Superior temporal gyrus (tissue), 1 donor: ENCODE measurements at regions not wholly inside any gene's neighbourhood (a gene's known extent, or its start where the extent isn't known, plus 50 kb on each side); places are given as distances from the start of the nearest gene placed in this dataset.
"Not testable (repeated sequence)": the region's sequence is repeated elsewhere in the genome, so short reads cannot be mapped to it uniquely, and the experiment has no call there.

Experiments used
- DNase-seq: peaks from one replicate; pipeline ENCODE4 v3.0.0-alpha.2; 2016; ENCODE audit errors: extremely low spot score

DNA sequence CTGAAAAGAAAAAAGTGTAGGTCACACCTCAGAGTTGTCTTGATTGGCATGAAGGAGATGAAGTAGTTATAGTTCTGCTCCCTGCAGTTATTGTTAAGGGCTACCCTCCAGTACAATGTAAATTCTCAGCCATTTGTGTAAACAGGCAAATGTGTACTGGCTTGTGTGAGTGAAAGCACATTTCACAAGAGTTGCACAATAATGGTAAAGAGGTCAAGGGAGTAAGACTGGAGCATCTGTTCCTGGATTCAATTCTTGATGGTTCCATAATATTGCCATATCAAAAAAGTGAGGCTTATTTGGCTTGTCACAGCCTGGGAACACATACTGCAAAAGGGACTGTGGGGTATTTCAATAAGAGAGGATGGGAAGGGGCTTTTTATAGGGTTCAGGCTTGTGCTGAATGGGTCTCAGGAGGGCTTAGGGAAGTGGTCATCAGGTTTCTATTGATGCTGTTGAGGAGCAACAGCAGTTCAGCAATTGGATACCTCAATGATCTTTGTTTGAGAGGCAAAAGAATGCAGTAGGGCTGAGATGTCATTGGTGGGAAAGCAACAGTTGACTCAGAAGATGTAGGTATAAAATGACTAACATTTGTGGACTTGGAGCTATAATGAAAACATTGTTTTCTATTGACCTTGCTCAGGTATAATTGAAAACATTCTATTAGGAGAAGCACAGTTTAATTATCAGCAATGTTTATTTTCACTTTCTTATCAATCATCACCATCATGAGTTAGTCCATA lies 402.6 kb downstream of the BCKDHB start:
- no peak for DNase-seq

DNA sequence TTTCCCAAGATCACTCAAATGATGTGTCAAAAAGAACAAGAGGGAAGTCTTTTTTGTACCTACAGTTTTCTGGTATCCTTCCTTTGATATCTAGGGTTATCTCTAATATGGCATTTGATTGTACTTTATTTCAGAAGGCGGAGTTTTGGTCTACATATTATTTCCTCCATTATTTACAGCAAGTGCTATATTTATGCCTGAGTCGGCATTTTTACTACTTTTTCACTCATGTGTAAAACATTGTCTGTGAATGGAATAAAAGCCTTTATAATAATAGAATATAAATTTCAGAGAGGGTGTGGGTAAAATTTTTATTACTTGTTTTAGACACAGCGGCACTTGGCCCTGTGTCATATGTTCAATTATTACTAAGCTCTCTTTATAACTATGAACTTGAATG lies 398.4 kb downstream of the BCKDHB start:
- no peak for DNase-seq

DNA sequence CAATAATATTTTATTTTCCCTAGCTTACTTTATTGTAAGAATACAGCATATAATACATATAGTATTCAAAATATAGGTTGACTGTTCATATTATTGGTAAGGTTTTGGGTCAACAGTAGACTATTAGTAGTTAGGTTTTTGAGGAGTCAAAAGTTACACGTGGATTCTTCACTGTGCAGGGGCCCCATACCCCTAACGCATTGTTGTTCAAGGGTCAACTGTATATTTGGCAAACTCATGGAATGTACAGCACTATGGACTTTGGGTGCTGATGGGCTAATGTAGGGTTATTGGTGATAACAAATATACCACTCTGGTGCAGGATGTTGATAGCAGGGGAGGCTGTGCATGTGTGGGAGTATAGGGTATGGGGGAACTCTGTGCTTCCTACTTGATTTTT lies 397.2 kb downstream of the BCKDHB start:
- no peak for DNase-seq

DNA sequence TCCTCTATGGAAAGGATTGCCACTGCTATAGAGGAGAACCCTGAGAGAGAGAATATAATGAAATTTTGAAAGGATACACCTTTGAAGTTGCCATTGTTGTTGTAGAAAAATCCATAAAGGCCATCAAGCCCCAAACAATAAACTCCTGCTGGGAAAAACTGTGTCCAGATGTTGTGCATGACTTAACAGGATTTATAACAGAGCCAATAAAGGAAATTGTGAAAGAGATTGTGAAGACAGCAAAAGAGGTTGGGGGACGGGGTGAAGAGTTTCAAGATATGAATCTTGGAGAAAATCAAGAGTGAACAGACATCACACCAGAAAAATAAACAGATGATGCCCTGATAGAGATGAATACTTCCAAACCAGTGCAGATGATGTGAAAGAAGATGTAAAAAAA lies 396.4 kb downstream of the BCKDHB start:
- DNase-seq: no peak

DNA sequence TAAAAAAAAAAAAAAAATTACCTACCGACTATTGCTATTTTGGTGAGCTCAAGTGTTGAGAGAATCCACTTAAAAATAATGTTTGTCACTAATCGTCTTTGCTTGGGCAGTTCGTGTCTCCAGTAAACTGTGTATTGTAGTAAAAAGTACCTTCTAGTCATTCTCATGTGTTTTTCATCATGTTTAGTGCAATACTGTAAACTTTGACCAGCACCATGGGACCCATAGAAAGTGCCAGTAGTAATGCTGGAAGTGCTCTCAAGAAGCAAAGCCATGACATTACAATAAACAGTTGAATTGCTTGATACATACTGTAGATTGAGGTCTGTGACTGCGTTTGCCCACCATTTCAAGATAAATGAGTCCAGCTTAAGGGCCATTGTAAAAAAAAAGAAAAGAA lies 395.2 kb downstream of the BCKDHB start:
- DNase-seq: no peak

DNA sequence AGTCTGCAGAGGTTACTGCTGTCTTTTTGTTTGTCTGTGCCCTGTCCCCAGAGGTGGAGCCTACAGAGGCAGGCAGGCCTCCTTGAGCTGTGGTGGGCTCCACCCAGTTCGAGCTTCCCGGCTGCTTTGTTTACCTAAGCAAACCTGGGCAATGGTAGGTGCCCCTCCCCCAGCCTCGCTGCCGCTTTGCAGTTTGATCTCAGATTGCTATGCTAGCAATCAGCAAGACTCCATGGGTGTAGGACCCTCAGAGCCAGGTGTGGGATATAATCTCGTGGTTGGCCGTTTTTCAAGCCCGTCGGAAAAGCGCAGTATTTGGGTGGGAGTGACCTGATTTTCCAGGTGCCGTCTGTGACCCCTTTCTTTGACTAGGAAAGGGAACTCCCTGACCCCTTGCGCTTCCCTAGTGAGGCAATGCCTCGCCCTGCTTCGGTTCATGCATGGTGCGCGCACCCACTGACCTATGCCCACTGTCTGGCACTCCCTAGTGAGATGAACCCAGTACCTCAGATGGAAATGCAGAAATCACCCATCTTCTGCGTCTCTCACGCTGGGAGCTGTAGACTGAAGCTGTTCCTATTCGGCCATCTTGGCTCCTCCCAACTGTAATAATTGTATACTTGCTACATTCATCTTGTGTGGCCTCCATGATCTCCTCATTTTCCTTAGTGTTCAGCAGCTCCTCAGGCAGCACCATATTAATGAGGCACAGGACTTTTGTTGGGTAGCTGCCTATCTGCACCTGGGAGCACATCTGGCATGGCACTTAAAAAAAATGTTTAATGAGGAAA lies 391.4 kb downstream of the BCKDHB start:
- not testable (repeated sequence) for DNase-seq

DNA sequence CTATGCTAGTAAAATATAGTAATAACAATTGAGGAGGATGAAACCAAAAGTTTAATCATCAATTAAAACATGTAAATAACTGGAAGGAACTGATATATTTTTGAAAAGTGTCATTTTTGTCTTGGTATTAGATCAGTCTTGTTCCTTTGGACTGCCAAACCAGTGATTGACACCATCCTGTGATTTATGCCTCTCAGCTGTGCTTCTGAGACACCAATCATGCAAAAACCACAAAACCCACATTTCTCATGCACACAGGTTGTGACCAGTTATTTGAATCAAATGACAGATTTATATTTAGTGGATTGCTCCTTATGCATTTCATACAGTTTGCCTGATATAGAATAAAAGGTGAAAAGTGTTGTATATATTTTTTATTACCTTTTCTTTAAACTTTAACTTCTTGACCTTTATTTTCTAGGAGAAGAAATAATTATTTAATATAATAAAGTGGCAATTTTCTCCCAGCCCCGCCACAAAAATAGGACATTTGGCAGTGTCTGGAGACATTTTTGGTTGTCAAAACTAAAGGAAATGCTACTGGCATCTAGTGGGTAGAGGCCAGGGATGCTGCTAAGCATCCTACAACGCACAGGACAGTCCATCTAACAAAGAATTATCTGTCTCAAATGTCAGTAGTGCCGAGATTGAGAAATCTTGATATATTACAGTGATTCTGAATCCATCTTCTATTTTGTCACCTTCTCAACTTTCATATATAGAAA lies 383.6 kb downstream of the BCKDHB start:
- DNase-seq: no peak

DNA sequence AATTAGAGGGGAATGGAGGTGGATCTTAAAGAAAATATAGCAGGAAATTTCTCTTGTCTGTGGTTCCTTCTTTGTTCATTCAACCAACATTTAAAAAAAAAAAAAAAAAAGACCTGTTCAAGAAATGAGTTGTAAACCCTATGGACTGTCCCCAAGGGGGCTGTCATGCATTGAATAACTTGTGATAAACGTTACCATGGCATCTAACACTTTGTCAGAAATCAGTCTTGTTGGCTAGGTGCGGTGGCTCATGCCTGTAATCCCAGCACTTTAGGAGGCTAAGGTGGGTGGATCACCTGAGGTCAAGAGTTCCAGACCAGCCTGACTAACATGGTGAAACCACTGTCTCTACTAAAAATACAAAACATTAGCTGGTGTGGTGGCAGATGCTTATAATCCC lies 381.7 kb downstream of the BCKDHB start:
- DNase-seq: no peak

DNA sequence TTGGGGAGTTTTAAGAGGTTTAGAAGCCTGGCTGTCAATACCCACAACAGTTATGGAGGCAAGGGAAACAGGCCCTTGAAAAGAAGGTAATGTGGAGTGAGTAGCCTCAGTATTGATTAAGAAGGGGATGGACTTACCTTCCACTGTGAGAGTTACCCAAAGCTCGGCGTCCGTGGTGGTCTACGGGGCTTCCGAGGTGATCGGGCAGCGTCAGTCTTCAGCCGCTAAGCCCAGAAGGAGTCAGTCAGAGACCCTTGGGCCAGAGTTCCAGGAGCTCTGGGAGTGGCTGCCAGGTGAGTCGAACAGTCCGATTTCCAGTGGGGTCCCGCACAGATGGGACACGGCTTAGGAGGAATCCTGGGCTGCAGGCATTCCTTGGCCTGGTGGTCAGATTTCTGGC lies 379.0 kb downstream of the BCKDHB start:
- DNase-seq: not testable (repeated sequence)

DNA sequence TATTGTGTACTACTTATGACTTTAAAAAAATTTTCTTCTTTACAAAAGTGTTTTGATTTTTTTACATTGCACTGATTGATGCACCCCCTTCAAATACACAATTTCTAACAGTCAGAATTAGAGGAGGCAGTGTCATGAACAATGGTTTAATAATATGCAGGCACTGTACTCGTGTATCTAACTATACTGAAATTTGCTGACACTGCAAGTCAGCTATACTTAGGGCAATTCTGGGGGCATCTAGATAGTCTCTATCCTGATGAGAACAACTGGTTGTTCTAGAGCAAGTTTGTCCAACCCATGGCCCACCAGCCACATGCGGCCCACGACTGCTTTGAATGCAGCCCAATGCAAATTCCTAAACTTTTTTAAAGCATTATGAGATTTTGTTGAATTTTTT lies 375.6 kb downstream of the BCKDHB start:
- no peak for DNase-seq

DNA sequence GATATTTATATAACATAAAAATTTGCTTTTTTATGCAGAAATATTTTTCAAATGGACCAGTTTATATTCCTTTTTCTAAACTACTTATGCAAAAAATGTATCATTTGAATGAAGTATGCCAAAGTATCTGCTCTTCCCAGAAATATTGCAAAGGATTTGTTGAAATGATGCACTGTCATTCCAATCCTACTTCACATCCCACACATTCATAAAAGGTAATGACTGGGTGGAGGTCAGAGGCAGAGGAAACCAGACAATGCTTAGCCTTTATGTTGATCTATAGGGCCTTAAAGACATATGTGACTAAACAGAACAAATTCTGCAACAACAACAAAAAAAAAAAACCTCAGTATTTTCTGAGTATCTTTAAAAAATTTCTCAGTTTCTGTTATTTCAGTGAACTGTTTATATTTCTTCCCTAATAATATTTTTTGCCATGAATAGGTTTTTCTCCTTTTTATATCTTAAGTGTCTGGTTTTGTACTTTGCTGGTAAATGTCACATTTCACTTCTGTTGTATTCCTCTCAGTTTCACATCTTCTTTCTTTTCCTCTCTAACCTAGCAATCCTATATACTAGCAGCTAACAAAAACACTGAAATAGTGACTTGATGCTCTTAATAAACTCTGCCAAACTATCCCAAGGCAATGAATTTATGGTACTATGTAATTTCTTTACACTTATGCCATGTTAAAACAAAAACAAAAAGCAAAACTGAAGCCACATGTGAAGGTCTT lies 374.1 kb downstream of the BCKDHB start:
- no peak for DNase-seq

DNA sequence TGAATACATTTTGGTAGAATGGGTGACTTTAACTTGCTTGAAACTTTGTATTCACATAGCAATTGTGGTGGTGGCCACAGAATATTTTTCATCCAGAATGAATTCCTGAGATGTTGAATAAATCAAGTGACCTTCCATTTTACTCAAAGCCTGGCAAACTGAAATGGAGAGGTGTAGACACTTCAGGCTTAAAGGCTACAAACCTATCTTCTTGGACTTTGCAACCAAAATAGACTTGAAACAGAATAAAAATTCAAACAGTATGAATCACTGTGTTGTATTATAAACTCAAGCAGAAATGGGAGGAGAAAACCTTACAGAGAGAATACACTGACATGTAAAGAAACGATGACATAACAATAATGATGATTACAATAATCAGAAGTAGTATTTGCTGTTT lies 371.6 kb downstream of the BCKDHB start:
- DNase-seq: no peak

DNA sequence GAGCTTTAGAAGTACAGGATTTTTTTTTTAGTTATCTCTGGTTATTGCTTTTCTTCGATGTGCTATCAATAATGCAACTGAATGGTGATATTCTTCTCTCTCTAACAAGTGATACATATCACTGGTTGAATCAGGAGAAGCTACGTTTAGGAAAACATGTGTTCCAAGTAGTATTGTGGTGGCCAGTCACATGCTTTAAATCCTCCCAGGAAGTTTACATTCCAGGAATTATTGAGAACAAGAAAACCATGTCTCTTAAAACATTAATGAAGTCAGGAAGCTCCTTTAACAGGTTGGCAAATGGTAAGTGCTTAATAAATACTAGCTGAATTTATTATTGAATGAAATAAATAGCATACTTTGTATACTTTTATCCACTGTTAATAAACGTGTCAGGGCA lies 371.1 kb downstream of the BCKDHB start:
- no peak for DNase-seq

DNA sequence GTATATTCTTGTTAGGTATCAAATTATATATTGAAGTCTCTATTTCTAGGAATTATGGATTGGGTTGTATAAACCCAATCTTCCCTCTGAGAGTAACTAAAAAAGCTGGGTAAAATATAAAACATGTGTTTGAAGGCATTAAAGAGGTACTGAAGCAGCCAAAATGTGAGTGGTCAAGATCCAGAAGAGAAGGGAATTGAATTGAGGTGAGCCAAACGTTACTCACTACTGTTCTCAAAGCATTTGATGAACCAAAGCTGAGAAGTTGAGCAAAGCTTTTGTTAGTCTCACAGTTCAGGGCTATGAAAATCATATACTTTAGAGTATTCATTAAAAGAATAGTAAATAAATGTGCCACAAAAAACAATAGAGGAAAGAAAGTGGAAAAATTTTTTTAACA lies 365.8 kb downstream of the BCKDHB start:
- DNase-seq: no peak

DNA sequence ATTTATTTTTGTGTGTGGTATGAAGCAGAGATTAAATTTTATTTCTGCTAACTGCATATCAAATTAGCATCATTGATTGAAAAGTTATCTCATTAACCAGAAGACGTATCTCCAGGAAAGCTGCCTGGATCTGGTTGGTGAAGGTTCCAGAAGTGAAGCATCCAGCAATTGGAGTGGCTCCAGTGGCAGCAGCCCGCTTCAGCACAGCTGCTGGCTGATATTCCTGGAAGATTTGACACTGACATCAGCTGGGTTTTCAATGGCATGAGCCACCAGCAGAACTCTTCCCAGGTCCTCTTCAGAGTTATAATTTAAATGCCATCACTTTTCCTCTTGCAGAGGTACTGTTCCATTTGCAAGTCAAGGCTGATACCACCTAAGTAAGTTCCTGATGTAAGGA lies 363.5 kb downstream of the BCKDHB start:
- DNase-seq: no peak

DNA sequence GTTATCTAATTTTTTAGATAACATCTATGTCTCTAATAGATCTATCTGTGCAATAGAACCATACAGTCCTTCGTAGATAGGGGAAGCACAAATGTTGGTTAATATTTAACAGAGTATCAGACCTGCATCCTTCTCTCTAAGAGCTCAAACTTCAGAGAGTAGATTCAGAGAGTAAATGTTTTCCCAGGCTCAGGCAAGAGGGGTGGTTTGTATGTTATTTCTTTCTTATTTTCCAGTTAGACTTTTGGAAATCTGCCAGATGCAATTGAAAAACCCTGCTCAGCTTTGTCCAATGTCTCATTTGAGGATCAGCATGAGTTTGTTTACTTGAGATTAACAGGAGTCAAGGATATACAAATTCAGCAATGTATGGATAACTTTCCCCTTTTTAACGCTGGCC lies 361.9 kb downstream of the BCKDHB start:
- no peak for DNase-seq

DNA sequence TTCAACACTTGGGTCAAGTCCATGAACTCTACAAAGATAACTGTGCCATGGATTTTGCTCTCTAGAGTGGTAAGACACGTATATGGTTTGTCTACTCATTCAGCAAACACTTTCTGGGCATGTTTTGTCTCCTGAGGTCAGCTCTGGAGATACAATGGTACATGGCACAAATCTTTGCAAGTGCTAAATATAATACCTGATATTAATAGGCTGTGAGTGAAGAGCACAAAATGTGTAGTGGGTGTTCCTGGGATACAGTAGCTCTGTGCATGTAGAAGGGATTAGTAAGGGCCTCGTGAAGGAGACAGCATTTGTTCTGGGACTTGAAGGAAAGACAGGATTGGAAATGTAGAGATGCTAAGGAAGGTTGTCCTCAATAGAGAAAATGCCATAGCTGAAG lies 360.9 kb downstream of the BCKDHB start:
- DNase-seq: no peak

DNA sequence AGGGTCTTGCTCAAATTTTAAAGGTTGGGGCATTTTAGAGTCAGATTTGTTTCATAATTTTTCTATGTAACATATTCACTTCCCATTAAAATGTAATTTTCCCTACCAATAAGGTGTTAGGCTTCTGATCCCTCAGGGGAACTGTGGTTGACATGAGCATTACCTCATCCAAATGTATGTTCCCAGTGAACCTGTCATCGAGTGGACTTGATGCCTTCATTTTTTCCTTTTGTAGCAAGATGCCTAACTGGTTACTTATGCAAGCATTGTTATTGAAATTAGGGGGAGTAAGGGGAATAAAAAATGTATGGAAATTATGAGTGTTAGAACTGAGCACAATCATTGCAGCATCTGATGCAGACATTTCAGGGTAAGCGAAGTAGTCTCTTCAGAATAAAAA lies 360.5 kb downstream of the BCKDHB start:
- no peak for DNase-seq

DNA sequence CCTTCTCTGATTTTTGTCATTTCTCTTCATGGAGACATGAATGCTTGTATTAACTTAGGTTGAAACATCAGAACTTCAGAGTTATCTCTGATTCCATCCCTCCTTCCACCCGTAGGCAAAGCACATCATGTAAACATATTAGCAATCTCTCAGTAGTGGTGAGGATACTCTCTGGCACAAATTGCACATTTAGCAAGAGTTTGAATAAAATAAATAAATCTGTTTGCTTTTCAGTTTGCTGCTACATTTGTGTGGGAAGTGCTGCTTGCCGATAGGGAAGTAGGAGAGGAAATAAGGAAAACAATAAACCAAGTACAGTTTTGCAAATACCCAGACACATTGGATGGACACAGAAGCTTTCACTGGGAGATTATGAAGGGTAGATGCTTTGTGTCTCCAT lies 359.0 kb downstream of the BCKDHB start:
- DNase-seq: no peak

DNA sequence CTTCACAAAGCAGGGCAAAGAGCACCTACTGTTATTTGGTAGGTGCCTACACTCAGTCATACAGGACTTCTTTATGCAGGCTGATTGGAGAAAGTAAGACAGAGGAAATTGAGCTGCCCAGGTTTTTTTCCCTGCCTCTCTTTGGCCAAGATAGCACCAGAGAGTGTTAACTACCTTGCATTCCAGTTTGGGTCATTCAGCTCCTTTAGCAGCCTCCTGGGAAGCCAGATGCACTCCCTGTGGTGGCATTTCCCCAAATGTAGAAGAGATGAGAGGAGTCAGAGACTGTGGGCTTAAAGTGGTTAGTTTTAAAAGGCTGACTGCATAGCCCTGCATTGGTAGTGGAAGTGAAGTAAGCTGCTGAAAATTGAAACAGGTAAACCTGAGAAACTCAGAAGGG lies 358.4 kb downstream of the BCKDHB start:
- no peak for DNase-seq

DNA sequence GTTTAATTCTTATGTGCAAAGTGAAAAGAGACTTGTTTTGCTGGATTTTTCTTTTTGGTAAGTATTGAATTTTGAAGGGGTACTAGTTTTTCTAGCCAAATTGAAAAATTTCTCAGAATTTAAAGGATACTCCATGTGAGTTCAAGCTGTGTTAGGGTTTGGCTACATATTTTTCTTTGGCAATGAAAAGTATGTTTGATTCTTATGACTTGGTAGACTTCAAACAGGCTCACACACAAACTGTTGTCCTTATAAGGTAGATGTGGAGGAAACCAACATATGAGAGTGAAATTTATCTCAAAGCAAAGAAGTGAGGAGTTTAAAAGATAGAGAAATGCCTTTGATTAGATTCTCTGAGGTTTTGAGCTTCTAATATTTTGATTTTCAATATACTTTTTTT lies 356.7 kb downstream of the BCKDHB start:
- no peak for DNase-seq

DNA sequence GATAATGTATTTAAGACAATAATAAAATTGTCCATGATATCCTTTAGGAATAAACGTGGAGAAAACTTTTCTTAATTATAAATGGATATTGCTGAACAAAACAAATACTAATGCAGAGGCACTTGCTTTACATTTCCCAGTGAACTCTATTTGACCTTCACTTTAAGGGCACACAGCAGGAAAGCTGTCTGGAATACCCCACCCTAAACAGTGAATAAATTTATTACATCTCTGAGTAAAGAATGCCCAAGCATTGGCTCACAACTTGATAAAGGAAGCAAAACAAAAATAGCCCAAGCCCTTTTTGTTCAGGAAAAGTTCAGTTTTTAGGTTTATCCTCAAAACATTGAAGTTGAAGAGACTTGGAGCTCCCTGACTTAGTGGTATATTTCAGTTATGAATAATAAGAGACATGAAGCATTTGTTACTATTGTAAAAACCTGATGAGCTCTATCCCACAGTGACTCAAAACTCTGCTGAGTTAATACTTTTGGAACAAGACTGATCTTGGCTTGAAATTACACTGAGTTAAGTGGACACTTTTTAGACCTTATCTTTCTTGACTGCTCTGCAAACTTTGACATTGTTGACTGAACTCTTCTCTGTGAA lies 353.9 kb downstream of the BCKDHB start:
- no peak for DNase-seq
